Activated B cell treated with CpG ODN at 0.5 μM for 24 hours (primary cell): ENCODE measurements at regions not wholly inside any gene's neighbourhood (a gene's known extent, or its start where the extent isn't known, plus 50 kb on each side); places are given as distances from the start of the nearest gene placed in this dataset.
"Not testable (repeated sequence)": the region's sequence is repeated elsewhere in the genome, so short reads cannot be mapped to it uniquely, and the experiment has no call there.

Experiments used
- ATAC-seq: fragments of 200-7000 bp; cut with Tn5 transposase; one replicate; pipeline ENCODE4 v1.10.0; 2021; ENCODE audit warnings: low read depth, mild to moderate bottlenecking, moderate library complexity
- CTCF ChIA-PET: fragments of 350-600 bp; sonication (Branson Sonifier 250); formaldehyde crosslinking; loops from one replicate; lab custom pipeline; 2021; ENCODE audit warnings: antibody characterized with exemption; lab: Charles Lee
- POLR2A ChIA-PET: fragments of 350-600 bp; sonication (Branson Sonifier 250); formaldehyde crosslinking; loops from one replicate; lab custom pipeline; 2021; ENCODE audit warnings: antibody characterized with exemption; lab: Charles Lee
- DNase-seq: peaks from one replicate; pipeline ENCODE4 v3.0.0; 2022
- H3K27ac Mint-ChIP-seq: one replicate; pipeline ENCODE4 v1.8.0; 2020; ENCODE audit warnings: mixed read lengths
- H3K27me3 Mint-ChIP-seq: one replicate; pipeline ENCODE4 v1.8.0; 2021; ENCODE audit warnings: mixed read lengths
- H3K36me3 Mint-ChIP-seq: one replicate; pipeline ENCODE4 v1.8.0; 2021; ENCODE audit warnings: low read depth, mixed read lengths
- H3K4me1 Mint-ChIP-seq: one replicate; pipeline ENCODE4 v1.8.0; 2021; ENCODE audit warnings: mixed read lengths
- H3K4me3 Mint-ChIP-seq: one replicate; pipeline ENCODE4 v1.8.0; 2020; ENCODE audit warnings: mild to moderate bottlenecking, mixed read lengths
- H3K9me3 Mint-ChIP-seq: one replicate; pipeline ENCODE4 v1.8.0; 2020; ENCODE audit warnings: mixed read lengths
- CTCF ChIP-seq: fragments of 200-600 bp; IDR thresholded peaks from one replicate; pipeline ENCODE4 v1.8.0; 2022; ENCODE audit warnings: antibody characterized with exemption, mild to moderate bottlenecking
- intact Hi-C: fragments of 100-400 bp; cut with micrococcal nuclease; formaldehyde crosslinking; loops from one replicate; pipeline ENCODE4 v1.15.1; 2024

GRCh38 chr13:50464349-50465251, 378.9 kb downstream of the DLEU7 start:
- H3K4me3 Mint-ChIP-seq = no peak overlapping the region
- ATAC-seq (no peak), DNase-seq (no peak)
- H3K27me3 Mint-ChIP-seq = no peaks in the 10 kb centered on the region
- H3K36me3 Mint-ChIP-seq = no peaks in the 10 kb centered on the region
- CTCF ChIA-PET = no interaction called here
- no peaks in the 10 kb centered on the region for H3K9me3 Mint-ChIP-seq
- no peak for TF ChIP-seq CTCF
- intact Hi-C loops = no loop called here
- POLR2A ChIA-PET = interaction anchor here (0.6 kb wide), 1 partner anchor 14 kb away, joined by 3 read pairs; no protein-coding TSS in a partner anchor
- H3K27ac Mint-ChIP-seq = no peak overlapping the region
- H3K4me1 Mint-ChIP-seq = peaks cover 2% of the 10 kb centered on the region

- intact Hi-C loops = no loop called here
- H3K36me3 Mint-ChIP-seq = no peaks in the 10 kb centered on the region
- CTCF ChIA-PET = no interaction called here
- no peaks in the 10 kb centered on the region for H3K9me3 Mint-ChIP-seq
- no peak overlapping the region for H3K4me3 Mint-ChIP-seq
- TF ChIP-seq CTCF = no peak
- POLR2A ChIA-PET = no interaction called here
- ATAC-seq (no peak), DNase-seq (no peak)
- H3K27ac Mint-ChIP-seq = no peak overlapping the region
- H3K4me1 Mint-ChIP-seq = peaks cover 2% of the 10 kb centered on the region
- H3K27me3 Mint-ChIP-seq = no peaks in the 10 kb centered on the region
Measured at GRCh38 chr13:50466456-50466855, 377.0 kb downstream of the DLEU7 start.

GRCh38 chr13:50467156-50468110, 376.1 kb downstream of the DLEU7 start:
- no peaks in the 10 kb centered on the region for H3K9me3 Mint-ChIP-seq
- no peak for DNase-seq
- no peak for TF ChIP-seq CTCF
- no peaks in the 10 kb centered on the region for H3K27me3 Mint-ChIP-seq
- H3K27ac Mint-ChIP-seq = no peak overlapping the region
- H3K36me3 Mint-ChIP-seq = no peaks in the 10 kb centered on the region
- peaks cover 2% of the 10 kb centered on the region for H3K4me1 Mint-ChIP-seq
- intact Hi-C loops = no loop called here
- no peak for ATAC-seq
- H3K4me3 Mint-ChIP-seq = no peak overlapping the region
- CTCF ChIA-PET = no interaction called here
- POLR2A ChIA-PET = no interaction called here

GRCh38 chr13:50468849-50469669, 374.4 kb downstream of the DLEU7 start:
- no peaks in the 10 kb centered on the region for H3K9me3 Mint-ChIP-seq
- CTCF ChIA-PET = no interaction called here

GRCh38 chr13:50473050-50473449, 370.4 kb downstream of the DLEU7 start:
- CTCF ChIA-PET, H3K27ac Mint-ChIP-seq, H3K9me3 Mint-ChIP-seq, ATAC-seq, intact Hi-C loops, DNase-seq, H3K4me3 Mint-ChIP-seq, H3K27me3 Mint-ChIP-seq, H3K36me3 Mint-ChIP-seq: not testable (repeated sequence)
- peaks cover 12% of the 10 kb centered on the region for H3K4me1 Mint-ChIP-seq
- POLR2A ChIA-PET = interaction anchor here (1.5 kb wide), 1 partner anchor 476 kb away, joined by 3 read pairs; no protein-coding TSS in a partner anchor

More at GRCh38 chr13:50468849-50469669, 374.4 kb downstream of the DLEU7 start:
- Mint-ChIP-seq H3K27ac (no peak overlapping the region), H3K27me3 (no peaks in the 10 kb centered on the region), H3K4me1 (peaks cover 4% of the 10 kb centered on the region), H3K4me3 (no peak overlapping the region), H3K36me3 (no peaks in the 10 kb centered on the region)
- no peak for DNase-seq
- POLR2A ChIA-PET = no interaction called here
- ATAC-seq = no peak
- intact Hi-C loops = no loop called here
- TF ChIP-seq CTCF = no peak
